T47D (cell line): ENCODE measurements at regions not wholly inside any gene's neighbourhood (a gene's known extent, or its start where the extent isn't known, plus 50 kb on each side); places are given as distances from the start of the nearest gene placed in this dataset.
"Not testable (repeated sequence)": the region's sequence is repeated elsewhere in the genome, so short reads cannot be mapped to it uniquely, and the experiment has no call there.

Source experiments
- DNase-seq, 2 experiments: peaks; one replicate each; pipeline versions ENCODE4 v3.0.0 to v3.0.0-alpha.2; 2011 to 2012; ENCODE audit warnings: low read depth in 1 of 2, low spot score in 1 of 2
- JUND ChIP-seq: IDR thresholded peaks from 2 replicates; pipeline ENCODE4 v1.6.1; 2012; ENCODE audit warnings: low read depth
- in situ Hi-C: cut with HindIII; loops from 2 replicates; pipeline ENCODE4 v1.10.0; 2016; ENCODE audit warnings: low sequenced_read_pairs, low pct_unique_long_range_greater_than_20kb

- in situ Hi-C loops = no loop called here
- no peak for TF ChIP-seq JUND
- no peak for DNase-seq
These were observed 78.3 kb upstream of the EGFL6 start for GRCh38 chrX:13491061-13491460.

- in situ Hi-C loops = no loop called here
- TF ChIP-seq JUND = no peak
These were observed 79.9 kb upstream of the EGFL6 start for GRCh38 chrX:13489454-13489853.

GRCh38 chrX:13487731-13488505 lies 81.5 kb upstream of the EGFL6 start:
- DNase-seq = peak; percentile 16 to 90
- TF ChIP-seq JUND = no peak
- in situ Hi-C loops = no loop called here

More at GRCh38 chrX:13489454-13489853, 79.9 kb upstream of the EGFL6 start:
- DNase-seq = no peak

GRCh38 chrX:13485167-13485566 lies 84.2 kb upstream of the EGFL6 start:
- peak in 1 of 2 experiments; percentile 31 for DNase-seq
- TF ChIP-seq JUND = no peak
- in situ Hi-C loops = no loop called here

GRCh38 chrX:13483773-13484172 lies 85.6 kb upstream of the EGFL6 start:
- TF ChIP-seq JUND = no peak
- DNase-seq = no peak
- in situ Hi-C loops = no loop called here

- in situ Hi-C loops = no loop called here
- TF ChIP-seq JUND = no peak
These were observed 86.5 kb upstream of the EGFL6 start for GRCh38 chrX:13482746-13483541.

GRCh38 chrX:13480780-13481179 lies 88.6 kb upstream of the EGFL6 start:
- in situ Hi-C loops, DNase-seq: not testable (repeated sequence)

More at GRCh38 chrX:13482746-13483541, 86.5 kb upstream of the EGFL6 start:
- no peak for DNase-seq

- DNase-seq = no peak
- no peak for TF ChIP-seq JUND
- in situ Hi-C loops = no loop called here
These were observed 90.0 kb upstream of the EGFL6 start for GRCh38 chrX:13479452-13479813.

- in situ Hi-C loops = no loop called here
- no peak for TF ChIP-seq JUND
These were observed 90.5 kb upstream of the EGFL6 start for GRCh38 chrX:13478740-13479451.

GRCh38 chrX:13476384-13476783 lies 93.0 kb upstream of the EGFL6 start:
- in situ Hi-C loops = no loop called here
- no peak for DNase-seq
- TF ChIP-seq JUND = no peak

More at GRCh38 chrX:13478740-13479451, 90.5 kb upstream of the EGFL6 start:
- no peak for DNase-seq

GRCh38 chrX:13474164-13474516 lies 95.3 kb upstream of the EGFL6 start:
- TF ChIP-seq JUND = no peak
- no peak for DNase-seq
- in situ Hi-C loops = no loop called here

- in situ Hi-C loops = no loop called here
- no peak for DNase-seq
- no peak for TF ChIP-seq JUND
These were observed 95.8 kb upstream of the EGFL6 start for GRCh38 chrX:13473442-13474163.

GRCh38 chrX:13472975-13473374 lies 96.4 kb upstream of the EGFL6 start:
- no peak for DNase-seq
- no peak for TF ChIP-seq JUND
- in situ Hi-C loops = no loop called here
